Endothelial cell of umbilical vein (primary cell): ENCODE measurements at regions not wholly inside any gene's neighbourhood (a gene's known extent, or its start where the extent isn't known, plus 50 kb on each side); places are given as distances from the start of the nearest gene placed in this dataset.

ENCODE experiments used
- BruUV-seq: library from RNA; stranded (reverse); fragments of 400-500 nt; replicated peaks from 2 replicates; lab custom pipeline; 2021; lab: Mats Ljungman, UMichigan
- CTCF ChIA-PET: fragments of 300-600, 350-600 bp; sonication (Branson Sonifier 250); formaldehyde crosslinking; loops from one replicate; lab custom pipeline; 2021; ENCODE audit warnings: antibody characterized with exemption, inconsistent platforms; lab: Charles Lee
- POLR2A ChIA-PET: fragments of 300-600, 350-600 bp; sonication (Branson Sonifier 250); formaldehyde crosslinking; loops from one replicate; lab custom pipeline; 2021; ENCODE audit warnings: antibody characterized with exemption, inconsistent platforms; lab: Charles Lee
- DNase-seq: peaks from one replicate; pipeline ENCODE4 v3.0.0-alpha.2; 2011; ENCODE audit warnings: low read depth, low spot score
- FAIRE-seq: peaks from 2 replicates; lab custom pipeline; 2011; peaks lifted over from hg19 to GRCh38; lab: Jason Lieb, UNC
- H2AFZ ChIP-seq: 2 replicates; pipeline ENCODE4 v1.6.0; 2012; ENCODE audit warnings: low read depth, low read length, control low read depth, inconsistent platforms
- H3K27ac ChIP-seq: 2 replicates; pipeline ENCODE4 v1.5.1; 2011; ENCODE audit warnings: low read depth, mild to moderate bottlenecking, control low read depth, low read length, moderate library complexity; ENCODE audit not compliant: insufficient read depth
- H3K27me3 ChIP-seq, 2 experiments: 2 replicates each; pipeline versions ENCODE4 v1.6.0 to v1.6.1; 2011; ENCODE audit warnings: low read length in 2 of 2, mixed read lengths in 1 of 2; ENCODE audit not compliant: control insufficient read depth in 2 of 2, insufficient read depth in 2 of 2
- H3K36me3 ChIP-seq, 2 experiments: 2 replicates in 1 of 2; 3 replicates in 1 of 2; pipeline ENCODE4 v1.5.1; 2011; ENCODE audit warnings: low read length in 2 of 2, mild to moderate bottlenecking in 1 of 2, moderate library complexity in 1 of 2; ENCODE audit not compliant: control insufficient read depth in 2 of 2, insufficient read depth in 2 of 2; ENCODE audit errors: extremely low read depth in 1 of 2
- H3K4me1 ChIP-seq: 3 replicates; pipeline ENCODE4 v1.5.1; 2011; ENCODE audit warnings: mild to moderate bottlenecking, low read length; ENCODE audit not compliant: control insufficient read depth, insufficient read depth; ENCODE audit errors: extremely low read depth
- H3K4me2 ChIP-seq: 2 replicates; pipeline ENCODE4 v1.6.1; 2011; ENCODE audit warnings: low read length, control low read depth, mixed read lengths; ENCODE audit not compliant: insufficient read depth
- H3K4me3 ChIP-seq, 3 experiments: fragments of 200-600 bp in 1 of 3; sonication (generic), shearing (Covaris generic) in 1 of 3; replicated peaks in 1 of 3; 2 replicates each; pipeline ENCODE4 v1.5.1; 2011 to 2016; ENCODE audit warnings: control low read depth in 3 of 3, low read length in 3 of 3, mild to moderate bottlenecking in 2 of 3, inconsistent platforms in 1 of 3, low read depth in 1 of 3, moderate library complexity in 1 of 3; ENCODE audit not compliant: insufficient read depth in 1 of 3
- H3K79me2 ChIP-seq: 2 replicates; pipeline ENCODE4 v1.6.0; 2012; ENCODE audit warnings: low read length, inconsistent platforms; ENCODE audit not compliant: control insufficient read depth, insufficient read depth
- H3K9ac ChIP-seq: replicated peaks from 2 replicates; pipeline ENCODE3; 2011; ENCODE audit warnings: low read length, control low read depth; ENCODE audit not compliant: insufficient read depth; ENCODE audit errors: extremely low read depth
- H3K9me1 ChIP-seq: replicated peaks from 3 replicates; pipeline ENCODE4 v1.6.0; 2011; ENCODE audit warnings: mild to moderate bottlenecking, low read length; ENCODE audit not compliant: control insufficient read depth, insufficient read depth; ENCODE audit errors: extremely low read depth
- H3K9me3 ChIP-seq: replicated peaks from 2 replicates; pipeline ENCODE4 v1.5.1; 2012; ENCODE audit warnings: low read length, inconsistent platforms; ENCODE audit not compliant: control insufficient read depth, insufficient read depth
- H4K20me1 ChIP-seq: replicated peaks from 2 replicates; pipeline ENCODE3; 2011; ENCODE audit warnings: mild to moderate bottlenecking, low read length; ENCODE audit not compliant: control insufficient read depth, insufficient read depth; ENCODE audit errors: extremely low read depth
- CTCF ChIP-seq, 2 donors: IDR thresholded peaks; 1 replicate in 1 of 2; 2 replicates in 1 of 2; pipeline ENCODE4 v1.5.1; 2011; ENCODE audit warnings: low read length in 2 of 2, mild to moderate bottlenecking in 2 of 2, moderate library complexity in 2 of 2, control low read depth in 1 of 2, inconsistent platforms in 1 of 2, low read depth in 1 of 2; ENCODE audit not compliant: insufficient read depth in 1 of 2; ENCODE audit errors: extremely low read depth in 1 of 2
- EZH2 ChIP-seq: IDR thresholded peaks from 2 replicates; pipeline ENCODE4 v1.6.1; 2012; ENCODE audit warnings: borderline replicate concordance, low read depth, mild to moderate bottlenecking, moderate library complexity, low read length, inconsistent platforms; ENCODE audit not compliant: severe bottlenecking
- FOS ChIP-seq: IDR thresholded peaks from 2 replicates; pipeline ENCODE4 v1.6.1; 2011; ENCODE audit warnings: mild to moderate bottlenecking, low read length, moderate library complexity, borderline replicate concordance; ENCODE audit not compliant: insufficient read depth
- GATA2 ChIP-seq: IDR thresholded peaks from 2 replicates; pipeline ENCODE4 v1.7.0; 2011; ENCODE audit warnings: low read depth, mild to moderate bottlenecking, moderate library complexity, mixed read lengths, low read length; ENCODE audit not compliant: insufficient read length, insufficient read depth
- JUN ChIP-seq: IDR thresholded peaks from 2 replicates; pipeline ENCODE4 v1.6.1; 2011; ENCODE audit warnings: borderline replicate concordance, low read depth; ENCODE audit not compliant: insufficient read length, insufficient read depth
- MYC ChIP-seq: IDR thresholded peaks from one replicate; pipeline ENCODE4 v1.6.1; 2011; ENCODE audit warnings: mild to moderate bottlenecking, low read depth, low read length
- POLR2A ChIP-seq: IDR thresholded peaks from 2 replicates; pipeline ENCODE4 v1.6.1; 2012; ENCODE audit warnings: low read depth, mild to moderate bottlenecking, control low read depth, low read length
- POLR2AphosphoS5 ChIP-seq: IDR thresholded peaks from 2 replicates; pipeline ENCODE4 v1.6.1; 2012; ENCODE audit warnings: low read depth, mild to moderate bottlenecking, control low read depth, low read length, moderate library complexity; ENCODE audit not compliant: insufficient read depth
- dilution Hi-C: fragments of 300-500 bp; cut with MboI; formaldehyde crosslinking; loops from one replicate; pipeline ENCODE4 v1.15.0; 2019; ENCODE audit warnings: low sequenced_read_pairs; ENCODE audit not compliant: extremely low pct_ligation_motif_present
- intact Hi-C: fragments of 100-400 bp; cut with micrococcal nuclease; formaldehyde crosslinking; loops from one replicate; pipeline ENCODE4 v1.10.0; 2022
- TF ChIP-seq, protein P1 (sequence below): IDR thresholded peaks from 2 replicates; pipeline ENCODE4 v1.6.1; 2011; ENCODE audit not compliant: insufficient read depth, insufficient read length

- Histone ChIP-seq H4K20me1 (no peaks in the 10 kb centered on the region), H2AFZ (peak overlapping the region; percentile 24), H3K9me1 (no peaks in the 10 kb centered on the region), H3K27ac (no peak overlapping the region), H3K9me3 (no peaks in the 10 kb centered on the region), H3K79me2 (no peaks in the 10 kb centered on the region), H3K4me3 (no peak overlapping the region), H3K27me3 (no peaks in the 10 kb centered on the region), H3K36me3 (no peaks in the 10 kb centered on the region), H3K4me1 (peaks cover 4% of the 10 kb centered on the region), H3K9ac (no peak overlapping the region), H3K4me2 (no peak overlapping the region)
- intact Hi-C loops (no loop called here), dilution Hi-C loops (no loop called here)
- DNase-seq (peak; percentile 67), FAIRE-seq (peak; percentile 93)
- ChIA-PET CTCF (interaction anchor here (0.5 to 1.0 kb wide), 5 partner anchors 9 to 376 kb away, joined by 3 to 4 read pairs (median 3); no protein-coding TSS in a partner anchor), POLR2A (no interaction called here)
- TF ChIP-seq GATA2 (peak; percentile 50), POLR2AphosphoS5 (no peak), FOS (peak; percentile 45), MYC (no peak), CTCF (IDR thresholded peaks at IDR 0.05; ENCODE audit: extremely low read depth in 1 of 2, insufficient read depth in 1 of 2, low read depth in 1 of 2, low read length in 2 of 2) (no peak), EZH2 (no peak), JUN (peak; percentile 28), POLR2A (no peak)
- TF ChIP-seq, protein P1, sequence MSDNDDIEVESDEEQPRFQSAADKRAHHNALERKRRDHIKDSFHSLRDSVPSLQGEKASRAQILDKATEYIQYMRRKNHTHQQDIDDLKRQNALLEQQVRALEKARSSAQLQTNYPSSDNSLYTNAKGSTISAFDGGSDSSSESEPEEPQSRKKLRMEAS: no peak
- no TSS peak for BruUV-seq
Observed at GRCh38 chr12:93322784-93323183, 54.9 kb upstream of the NUDT4 start.
